ENCODE measurements at regions not wholly inside any gene's neighbourhood (a gene's known extent, or its start where the extent isn't known, plus 50 kb on each side); places are given as distances from the start of the nearest gene placed in this dataset.

GRCh38 chr13:29713839-29714238 lies 118.4 kb upstream of the SLC7A1 start:
- no peak for DNase-seq (ENCODE audit: low read depth)

GRCh38 chr13:29711776-29712175 lies 116.3 kb upstream of the SLC7A1 start:
- no peak for DNase-seq (ENCODE audit: low read depth)

- DNase-seq (ENCODE audit: low read depth): no peak
Measured at GRCh38 chr13:29710511-29710910, 115.0 kb upstream of the SLC7A1 start.

- DNase-seq (ENCODE audit: low read depth): no peak
Measured at GRCh38 chr13:29709407-29710069, 114.0 kb upstream of the SLC7A1 start.

- DNase-seq (ENCODE audit: low read depth): peak; percentile 55
Measured at GRCh38 chr13:29707876-29708543, 112.5 kb upstream of the SLC7A1 start.

- DNase-seq (ENCODE audit: low read depth): peak; percentile 52
Measured at GRCh38 chr13:29706923-29707322, 111.4 kb upstream of the SLC7A1 start.

- DNase-seq (ENCODE audit: low read depth): peak; percentile 11
Measured at GRCh38 chr13:29704648-29705047, 109.2 kb upstream of the SLC7A1 start.

GRCh38 chr13:29703421-29703820 lies 107.9 kb upstream of the SLC7A1 start:
- peak; percentile 55 for DNase-seq (ENCODE audit: low read depth)

GRCh38 chr13:29702912-29703351 lies 107.4 kb upstream of the SLC7A1 start:
- peak; percentile 90 for DNase-seq (ENCODE audit: low read depth)

GRCh38 chr13:29698106-29698505 lies 102.6 kb upstream of the SLC7A1 start:
- DNase-seq (ENCODE audit: low read depth): no peak

- DNase-seq (ENCODE audit: low read depth): no peak
Measured at GRCh38 chr13:29696606-29697005, 101.1 kb upstream of the SLC7A1 start.

- no peak for DNase-seq (ENCODE audit: low read depth)
Measured at GRCh38 chr13:29693275-29693945, 97.9 kb upstream of the SLC7A1 start.

GRCh38 chr13:29689548-29689947 lies 94.1 kb upstream of the SLC7A1 start:
- no peak for DNase-seq (ENCODE audit: low read depth)

- no peak for DNase-seq (ENCODE audit: low read depth)
Measured at GRCh38 chr13:29688193-29688592, 92.7 kb upstream of the SLC7A1 start.

- no peak for DNase-seq (ENCODE audit: low read depth)
Measured at GRCh38 chr13:29684441-29684840, 89.0 kb upstream of the SLC7A1 start.

GRCh38 chr13:29683041-29683440 lies 87.6 kb upstream of the SLC7A1 start:
- DNase-seq (ENCODE audit: low read depth): no peak

GRCh38 chr13:29681864-29682263 lies 86.4 kb upstream of the SLC7A1 start:
- no peak for DNase-seq (ENCODE audit: low read depth)

GRCh38 chr13:29679396-29680053 lies 84.0 kb upstream of the SLC7A1 start:
- DNase-seq (ENCODE audit: low read depth): peak; percentile 21

GRCh38 chr13:29677627-29678026 lies 82.1 kb upstream of the SLC7A1 start:
- no peak for DNase-seq (ENCODE audit: low read depth)

GRCh38 chr13:29676941-29677452 lies 81.5 kb upstream of the SLC7A1 start:
- no peak for DNase-seq (ENCODE audit: low read depth)

- DNase-seq (ENCODE audit: low read depth): peak; percentile 24
Measured at GRCh38 chr13:29676535-29676934, 81.0 kb upstream of the SLC7A1 start.

- DNase-seq (ENCODE audit: low read depth): peak; percentile 89
Measured at GRCh38 chr13:29674532-29674931, 79.0 kb upstream of the SLC7A1 start.

Data from amniotic epithelial cell (primary cell).